Astrocyte (in vitro differentiated cells and primary cell): ENCODE measurements at regions not wholly inside any gene's neighbourhood (a gene's known extent, or its start where the extent isn't known, plus 50 kb on each side); places are given as distances from the start of the nearest gene placed in this dataset.

Experiments used
- DNase-seq: peaks from one replicate; pipeline ENCODE4 v3.0.0-alpha.2; 2010; ENCODE audit warnings: low read depth
- FAIRE-seq: peaks from 2 replicates; lab custom pipeline; 2011; peaks lifted over from hg19 to GRCh38; lab: Jason Lieb, UNC
- H2AFZ ChIP-seq: 2 replicates; pipeline ENCODE4 v1.6.0; 2012; ENCODE audit warnings: low read depth, low read length, inconsistent platforms
- H3K27ac ChIP-seq: 2 replicates; pipeline ENCODE4 v1.5.1; 2011; ENCODE audit warnings: low read depth, low read length, inconsistent platforms
- H3K27me3 ChIP-seq: 2 replicates; pipeline ENCODE4 v1.6.0; 2011; ENCODE audit warnings: low read length, inconsistent platforms; ENCODE audit not compliant: insufficient read depth
- H3K36me3 ChIP-seq: 2 replicates; pipeline ENCODE4 v1.5.1; 2011; ENCODE audit warnings: low read length, inconsistent platforms; ENCODE audit not compliant: insufficient read depth
- H3K4me1 ChIP-seq: 2 replicates; pipeline ENCODE4 v1.5.1; 2011; ENCODE audit warnings: low read length, inconsistent platforms; ENCODE audit not compliant: insufficient read depth
- H3K4me2 ChIP-seq: 2 replicates; pipeline ENCODE4 v1.6.0; 2012; ENCODE audit warnings: low read length, inconsistent platforms
- H3K4me3 ChIP-seq: 2 replicates; pipeline ENCODE4 v1.5.1; 2011; ENCODE audit warnings: low read depth, mild to moderate bottlenecking, low read length, inconsistent platforms; ENCODE audit not compliant: insufficient read depth
- H3K79me2 ChIP-seq: 2 replicates; pipeline ENCODE4 v1.6.0; 2012; ENCODE audit warnings: mild to moderate bottlenecking, low read length, inconsistent platforms; ENCODE audit not compliant: insufficient read depth
- H3K9ac ChIP-seq: 2 replicates; pipeline ENCODE4 v1.6.0; 2012; ENCODE audit warnings: mild to moderate bottlenecking, low read length, inconsistent platforms
- H3K9me3 ChIP-seq: 2 replicates; pipeline ENCODE4 v1.5.1; 2012; ENCODE audit warnings: low read depth, mild to moderate bottlenecking, low read length, inconsistent platforms; ENCODE audit not compliant: insufficient read depth
- H4K20me1 ChIP-seq: 2 replicates; pipeline ENCODE4 v1.6.0; 2012; ENCODE audit warnings: low read length, inconsistent platforms; ENCODE audit not compliant: insufficient read depth
- H3K27ac Mint-ChIP-seq: one replicate; pipeline ENCODE4 v1.8.0; 2021; ENCODE audit warnings: mild to moderate bottlenecking, mixed read lengths; ENCODE audit not compliant: unreplicated experiment
- H3K27me3 Mint-ChIP-seq: one replicate; pipeline ENCODE4 v1.8.0; 2021; ENCODE audit warnings: low read depth, mixed read lengths; ENCODE audit not compliant: unreplicated experiment
- H3K36me3 Mint-ChIP-seq: one replicate; pipeline ENCODE4 v1.8.0; 2021; ENCODE audit warnings: low read depth, mixed read lengths; ENCODE audit not compliant: unreplicated experiment
- H3K4me1 Mint-ChIP-seq: one replicate; pipeline ENCODE4 v1.8.0; 2021; ENCODE audit warnings: low read depth, mixed read lengths; ENCODE audit not compliant: unreplicated experiment
- H3K4me3 Mint-ChIP-seq: one replicate; pipeline ENCODE4 v1.8.0; 2021; ENCODE audit warnings: mild to moderate bottlenecking, moderate library complexity, mixed read lengths; ENCODE audit not compliant: unreplicated experiment
- H3K9me3 Mint-ChIP-seq: one replicate; pipeline ENCODE4 v1.8.0; 2021; ENCODE audit warnings: mild to moderate bottlenecking, mixed read lengths; ENCODE audit not compliant: unreplicated experiment
- CTCF ChIP-seq: IDR thresholded peaks from 2 replicates; pipeline ENCODE4 v1.5.1; 2011; ENCODE audit warnings: low read depth, mild to moderate bottlenecking, inconsistent platforms, low read length, moderate library complexity; ENCODE audit not compliant: insufficient read depth
- EZH2 ChIP-seq: IDR thresholded peaks from 2 replicates; pipeline ENCODE4 v1.6.1; 2012; ENCODE audit warnings: mild to moderate bottlenecking, low read length, inconsistent platforms; ENCODE audit not compliant: insufficient read depth

GRCh38 chr1:47527653-47528272 is 89.9 kb downstream of the FOXD2 start:
- H3K79me2 ChIP-seq: no peaks in the 10 kb centered on the region
- Mint-ChIP-seq H3K27ac (no peak overlapping the region), H3K27me3 (peaks cover 50% of the 10 kb centered on the region), H3K36me3 (no peaks in the 10 kb centered on the region), H3K9me3 (peaks cover 6% of the 10 kb centered on the region), H3K4me3 (no peak overlapping the region), H3K4me1 (peaks cover 2% of the 10 kb centered on the region)
- no peak overlapping the region for H3K9ac ChIP-seq
- no peak overlapping the region for H3K4me3 ChIP-seq
- DNase-seq (no peak), FAIRE-seq (no peak)
- no peaks in the 10 kb centered on the region for H3K4me1 ChIP-seq
- H3K27me3 ChIP-seq: peaks cover 10% of the 10 kb centered on the region
- H2AFZ ChIP-seq: no peak overlapping the region
- TF ChIP-seq CTCF (no peak), EZH2 (no peak)
- H3K27ac ChIP-seq: no peak overlapping the region
- no peaks in the 10 kb centered on the region for H3K36me3 ChIP-seq
- H4K20me1 ChIP-seq: no peaks in the 10 kb centered on the region
- peaks cover 8% of the 10 kb centered on the region for H3K9me3 ChIP-seq
- H3K4me2 ChIP-seq: no peak overlapping the region

GRCh38 chr1:47529520-47530098 is 91.8 kb downstream of the FOXD2 start:
- Mint-ChIP-seq H3K36me3 (no peaks in the 10 kb centered on the region), H3K9me3 (peaks cover 4% of the 10 kb centered on the region), H3K27me3 (peaks cover 38% of the 10 kb centered on the region), H3K27ac (no peak overlapping the region), H3K4me1 (peaks cover 2% of the 10 kb centered on the region), H3K4me3 (no peak overlapping the region)
- H3K79me2 ChIP-seq: no peaks in the 10 kb centered on the region
- H3K4me3 ChIP-seq: no peak overlapping the region
- no peak for DNase-seq
- no peak overlapping the region for H3K4me2 ChIP-seq
- H3K9me3 ChIP-seq: peaks cover 8% of the 10 kb centered on the region
- H3K36me3 ChIP-seq: no peaks in the 10 kb centered on the region
- H2AFZ ChIP-seq: no peak overlapping the region
- peaks cover 15% of the 10 kb centered on the region for H3K27me3 ChIP-seq
- TF ChIP-seq CTCF: peak; percentile 39
- no peak for TF ChIP-seq EZH2
- H4K20me1 ChIP-seq: no peaks in the 10 kb centered on the region
- no peak for FAIRE-seq
- H3K4me1 ChIP-seq: peaks cover 6% of the 10 kb centered on the region
- no peak overlapping the region for H3K27ac ChIP-seq
- H3K9ac ChIP-seq: no peak overlapping the region
